HG03039 (cell line): ENCODE measurements at regions not wholly inside any gene's neighbourhood (a gene's known extent, or its start where the extent isn't known, plus 50 kb on each side); places are given as distances from the start of the nearest gene placed in this dataset.

Source experiments
- ATAC-seq: cut with Tn5 transposase; IDR thresholded peaks from one replicate; pipeline ENCODE4 v1.9.1; 2021; ENCODE audit warnings: mild to moderate bottlenecking, moderate library complexity; ENCODE audit not compliant: unreplicated experiment

DNA sequence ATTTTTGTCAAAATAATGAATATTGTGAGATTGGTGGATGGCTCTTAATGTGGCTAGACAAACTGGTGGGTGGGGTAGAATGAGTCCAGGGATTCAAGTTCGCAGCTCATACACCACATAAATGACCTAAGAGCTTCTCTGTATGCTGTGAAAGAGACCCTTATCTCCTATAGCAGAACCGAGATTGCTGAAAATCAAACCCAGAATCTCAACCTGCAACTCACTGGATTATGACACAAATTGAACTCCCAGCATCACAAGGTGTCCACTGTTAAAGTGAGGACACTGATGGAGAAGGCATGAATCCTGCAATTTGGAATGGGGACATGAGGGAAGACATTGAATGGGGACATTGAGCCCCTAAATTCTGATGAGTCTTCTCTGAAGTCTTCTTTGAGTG is 51.3 kb upstream of the CNKSR3 start:
- ATAC-seq: no peak

DNA sequence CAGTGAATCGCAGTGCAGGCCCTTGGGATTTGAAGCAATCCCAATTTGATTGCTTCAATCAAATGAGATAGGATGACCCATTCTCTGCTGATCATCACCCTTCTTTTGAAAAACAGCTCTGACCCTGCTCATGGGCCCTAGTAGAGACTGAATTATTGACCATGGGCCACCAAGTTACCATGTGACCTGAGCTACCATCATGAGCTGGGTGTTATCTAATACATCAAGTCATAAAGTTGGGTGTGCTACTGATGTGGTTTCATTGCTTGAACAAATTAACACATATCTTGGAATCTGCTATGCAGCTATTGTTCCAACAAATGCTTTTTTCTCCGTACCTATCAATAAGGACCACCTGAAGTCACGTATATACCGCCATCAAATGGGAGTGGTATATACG is 54.8 kb upstream of the CNKSR3 start:
- ATAC-seq: no peak

DNA sequence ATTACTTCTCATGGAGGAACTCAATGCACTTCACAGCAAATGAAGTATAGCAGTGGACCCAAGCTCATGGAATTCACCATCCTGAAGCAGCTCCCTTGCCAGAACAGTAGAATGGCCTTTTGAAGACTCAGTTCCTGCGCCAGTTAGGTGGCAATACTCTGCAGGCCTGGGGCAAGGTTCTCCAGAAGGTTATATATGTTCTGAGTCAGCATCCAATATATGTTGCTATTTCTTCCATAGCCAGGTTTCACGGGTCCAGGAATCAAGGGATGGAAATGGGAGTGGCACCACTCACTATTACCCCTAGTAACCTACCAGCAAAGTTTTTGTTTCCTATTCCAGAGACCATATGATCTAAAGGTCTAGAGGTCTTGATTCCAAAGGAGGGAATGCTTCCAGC is 56.4 kb upstream of the CNKSR3 start:
- ATAC-seq: no peak

DNA sequence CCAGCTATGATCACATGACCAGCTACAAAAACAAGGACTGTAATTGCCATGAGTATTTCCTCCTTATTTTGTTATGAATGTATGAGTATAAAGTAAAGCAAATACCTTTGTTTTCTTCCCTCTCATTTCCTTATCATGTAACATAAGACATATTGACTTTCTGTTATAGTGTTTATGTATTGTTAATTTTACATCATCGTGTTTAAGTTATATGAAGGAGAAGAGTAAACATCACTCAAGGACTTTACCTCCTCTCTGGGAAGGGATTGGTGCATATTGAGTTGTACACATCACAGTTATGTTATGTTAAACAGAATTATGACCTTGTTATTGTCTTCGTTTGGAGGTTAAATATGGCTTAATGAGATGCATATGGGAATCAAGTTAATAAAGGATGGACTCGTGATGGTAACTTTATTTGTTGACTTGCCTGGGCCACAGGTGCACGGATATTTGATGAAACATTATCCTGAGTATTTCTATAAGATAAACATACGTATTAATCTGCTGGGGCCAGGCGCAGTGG is 57.3 kb upstream of the CNKSR3 start:
- ATAC-seq: no peak

DNA sequence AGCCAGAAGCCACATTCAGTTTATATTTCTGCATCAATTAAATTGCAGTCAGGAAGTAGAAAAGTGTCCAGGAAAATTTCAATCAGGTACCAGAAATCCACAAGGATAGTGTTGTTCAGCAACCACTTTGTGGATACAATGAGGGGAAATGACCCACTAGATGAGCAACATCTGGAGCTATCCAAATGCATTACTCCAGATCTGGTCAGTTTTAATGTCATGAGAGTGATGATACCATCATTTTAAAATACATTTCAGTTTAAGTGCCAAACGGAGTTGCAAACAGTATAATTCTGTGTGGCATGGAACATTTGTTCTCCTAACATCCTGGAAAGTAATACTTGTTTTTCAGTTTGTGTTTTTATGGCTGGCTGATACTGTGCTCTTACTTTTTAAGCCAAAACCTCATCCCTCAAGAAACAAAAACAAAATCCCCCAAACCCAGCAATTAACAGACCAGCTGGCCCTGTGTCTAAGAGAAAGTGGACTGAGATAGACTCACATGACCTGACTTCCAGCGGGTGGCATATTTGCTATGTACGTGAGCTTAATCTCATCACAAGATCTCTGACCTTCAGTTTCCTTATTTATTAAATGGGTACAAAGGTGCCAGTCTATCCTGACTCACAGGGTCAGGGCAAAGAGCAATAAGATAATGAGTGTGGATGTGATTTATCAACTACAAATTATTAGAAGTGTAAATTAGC is 58.8 kb upstream of the CNKSR3 start:
- no peak for ATAC-seq

DNA sequence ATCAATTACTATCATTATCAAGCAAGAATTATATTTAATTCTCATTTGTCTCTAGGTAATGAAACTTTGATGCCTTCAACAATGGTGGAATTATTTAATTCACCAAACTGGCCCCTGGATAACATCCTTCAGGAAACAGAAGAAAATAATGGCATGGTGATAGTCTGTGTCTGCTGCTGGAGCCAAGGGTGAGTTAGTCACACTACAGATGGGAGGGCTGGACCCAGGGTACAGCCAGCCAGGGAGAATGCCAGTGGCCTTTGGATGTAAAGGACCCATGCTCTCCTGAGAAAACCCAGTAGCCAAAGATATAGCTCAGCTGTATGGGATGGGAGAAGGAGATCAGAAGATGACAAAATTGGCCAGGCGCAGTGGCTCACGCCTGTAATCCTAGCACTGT is 60.0 kb upstream of the CNKSR3 start:
- ATAC-seq: no peak

DNA sequence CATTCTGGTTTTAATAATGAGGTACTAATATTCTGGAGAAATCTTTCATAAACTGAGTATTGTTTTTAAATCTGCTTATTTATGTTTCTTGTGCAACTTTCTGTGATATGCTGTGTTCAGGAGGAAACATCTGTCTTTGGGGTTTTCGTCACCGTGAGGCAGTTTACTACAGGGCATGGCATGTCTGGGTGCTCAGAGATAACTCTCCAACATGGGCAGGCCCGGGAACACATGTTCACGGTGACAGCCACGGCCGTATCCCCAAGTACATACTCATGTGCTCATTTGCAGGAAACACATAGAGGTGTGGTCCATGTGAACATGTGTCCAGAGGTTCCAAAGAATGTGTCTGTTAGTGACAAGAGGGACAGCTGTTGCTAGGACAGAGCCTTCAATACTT is 62.1 kb upstream of the CNKSR3 start:
- no peak for ATAC-seq

DNA sequence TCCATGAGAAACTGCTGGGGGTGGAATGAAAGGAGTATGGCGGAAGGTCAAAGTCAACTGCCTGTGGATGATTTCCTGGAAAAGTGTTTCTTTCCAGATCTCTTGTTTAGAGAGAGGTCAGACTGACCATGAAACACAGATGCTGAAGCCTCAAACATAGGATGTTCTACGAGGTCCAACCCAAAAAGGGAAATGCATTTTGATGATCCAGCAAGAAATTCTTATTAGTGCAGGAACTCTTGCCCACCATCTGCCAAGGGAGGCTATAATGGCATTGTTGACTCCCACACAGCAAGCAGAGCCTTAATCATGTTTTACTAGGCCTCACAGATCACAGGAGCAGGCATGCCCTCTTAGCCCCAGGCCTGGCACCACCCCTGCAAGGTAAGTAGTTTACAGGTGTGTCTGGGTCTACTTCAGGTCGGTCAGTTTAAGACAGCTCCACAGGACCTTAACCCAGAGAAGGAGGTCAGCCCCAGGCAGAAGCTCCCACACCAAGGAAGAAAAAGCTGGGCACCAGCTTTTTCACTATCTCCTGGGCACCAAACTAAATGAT is 67.6 kb upstream of the CNKSR3 start:
- no peak for ATAC-seq

DNA sequence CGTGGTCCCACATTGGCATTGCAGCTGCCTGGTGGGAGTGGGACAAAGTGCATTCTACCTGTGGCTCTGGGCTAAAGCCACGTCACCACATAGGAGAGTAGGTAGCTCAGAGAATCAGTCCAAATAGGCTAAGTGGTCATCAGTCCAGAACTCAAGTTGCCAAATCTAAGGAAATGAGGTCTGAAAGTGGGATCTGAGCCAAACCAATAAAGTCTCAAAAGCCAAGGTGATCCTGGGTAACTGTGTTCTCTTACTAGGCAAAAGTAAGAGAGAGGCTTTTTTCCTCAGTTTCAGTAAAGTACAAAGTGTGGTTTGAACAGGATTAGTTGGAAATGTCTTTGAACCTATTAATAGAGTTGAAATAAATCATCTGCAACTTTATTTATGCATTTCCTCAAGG is 68.6 kb upstream of the CNKSR3 start:
- no peak for ATAC-seq

DNA sequence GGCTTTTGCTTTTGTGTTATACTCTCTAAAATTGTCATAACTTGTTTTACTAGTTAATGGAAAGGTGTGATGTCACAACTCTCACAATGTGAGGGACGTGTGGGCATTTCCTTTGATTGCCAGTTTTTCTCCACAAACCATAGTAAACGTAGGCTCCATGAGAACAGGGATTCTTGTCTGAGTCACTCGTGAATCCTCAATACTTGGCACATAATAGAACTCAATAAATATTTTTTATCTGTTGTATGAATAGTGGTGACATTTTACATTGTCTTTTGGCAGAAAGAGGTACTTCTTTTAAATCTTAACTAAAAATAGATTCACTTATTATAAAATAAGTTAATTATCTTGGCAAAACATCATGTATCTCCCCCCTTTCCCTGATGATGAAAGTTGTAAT is 69.0 kb upstream of the CNKSR3 start:
- no peak for ATAC-seq

DNA sequence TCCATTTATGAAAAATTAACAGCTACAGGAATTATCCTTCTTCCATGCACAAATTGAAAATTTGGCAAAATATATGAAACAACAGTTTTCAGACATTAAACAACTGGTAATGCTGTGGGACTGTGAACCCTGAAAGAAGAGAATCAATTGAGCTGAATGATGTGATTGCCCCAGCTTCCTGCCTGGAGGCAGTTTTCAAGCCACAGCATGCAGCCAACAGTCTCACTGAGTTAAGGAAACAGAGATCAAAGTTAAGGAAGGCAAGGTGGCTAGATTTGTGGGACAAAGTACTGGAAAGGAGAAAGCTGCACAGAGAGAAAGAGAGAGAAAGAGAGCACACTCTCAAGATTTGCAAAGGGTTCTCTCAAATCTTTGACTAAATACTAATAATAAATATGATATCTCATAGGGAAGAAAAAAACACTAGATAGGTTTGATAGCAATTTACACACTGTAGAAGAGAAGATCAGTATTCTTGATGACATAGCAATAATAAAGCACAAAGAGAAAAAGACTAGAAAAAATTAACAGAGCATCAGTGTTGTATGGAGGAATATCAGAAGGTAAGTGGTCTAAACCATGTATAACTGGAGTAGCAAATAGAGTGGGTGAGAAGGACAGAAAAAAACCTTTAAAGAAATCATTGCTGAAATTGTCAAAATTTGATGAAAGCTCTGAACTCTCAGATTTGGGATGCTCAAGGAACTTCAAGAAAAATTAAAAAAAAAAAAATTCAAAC is 70.1 kb upstream of the CNKSR3 start:
- ATAC-seq: no peak

DNA sequence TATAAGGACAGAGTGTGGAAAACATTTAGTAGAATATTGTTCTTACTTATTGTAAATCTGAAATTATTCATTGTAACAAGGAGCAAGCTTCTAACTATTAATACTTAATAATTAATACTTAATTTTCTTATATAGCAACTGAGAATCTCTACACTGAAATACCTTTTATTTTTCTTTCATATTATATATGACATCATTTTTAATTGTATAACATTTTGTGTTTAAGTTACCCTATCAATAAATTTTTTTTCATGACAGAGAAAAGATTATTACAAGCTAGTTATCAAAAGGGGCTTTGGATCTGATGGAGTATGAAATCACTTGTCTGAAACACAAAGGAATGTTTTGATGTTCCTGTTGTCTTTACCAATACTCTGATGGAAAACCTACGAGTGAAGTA is 72.2 kb upstream of the CNKSR3 start:
- no peak for ATAC-seq

DNA sequence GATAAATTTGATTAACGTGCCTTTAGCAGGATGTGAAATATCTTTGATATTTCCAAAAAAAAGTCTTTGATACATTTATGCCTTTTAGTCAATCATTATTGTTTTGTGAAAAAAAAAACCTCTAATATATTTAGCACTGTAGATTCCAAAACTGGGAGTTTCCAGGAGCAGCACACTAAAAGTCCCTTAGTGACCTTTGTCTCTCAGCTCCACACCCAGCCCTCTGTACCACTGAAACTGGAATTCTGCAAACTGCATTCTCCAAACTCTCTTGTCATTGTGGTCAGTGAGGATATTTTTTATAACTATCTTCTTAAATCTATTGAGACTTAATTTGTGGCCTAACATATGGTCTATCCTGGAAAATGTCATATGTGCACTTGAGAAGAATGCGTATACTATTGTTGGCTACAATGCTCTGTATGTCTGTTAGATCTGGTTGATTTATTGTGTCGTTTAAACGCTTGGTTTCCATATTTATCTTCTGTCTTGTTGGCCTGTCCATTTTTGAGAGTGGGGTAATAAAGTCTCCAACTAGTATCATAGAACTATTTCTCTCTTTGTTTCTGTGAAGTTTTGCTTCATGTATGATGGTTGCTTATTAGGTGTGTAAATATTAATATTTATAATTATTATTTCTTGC is 73.2 kb upstream of the CNKSR3 start:
- ATAC-seq: no peak

DNA sequence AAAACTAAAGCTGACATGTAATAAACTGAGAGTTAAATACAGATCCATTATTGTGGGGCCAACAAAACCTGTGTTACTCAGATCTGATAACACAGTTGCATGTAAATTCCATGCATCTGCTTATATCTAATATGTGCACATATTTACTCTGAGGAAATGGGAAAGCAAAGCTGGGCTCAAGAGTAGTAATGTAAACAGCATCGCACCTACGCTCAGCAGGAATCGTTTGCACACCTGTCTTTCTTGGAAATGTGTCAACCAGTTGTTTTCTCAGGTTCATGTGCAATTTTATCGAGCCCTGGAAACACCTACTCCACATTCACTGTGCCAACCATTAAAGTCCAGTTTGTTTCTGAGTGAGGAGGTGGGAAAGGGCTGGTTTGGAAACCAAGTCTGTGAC is 80.3 kb upstream of the CNKSR3 start:
- ATAC-seq: no peak

DNA sequence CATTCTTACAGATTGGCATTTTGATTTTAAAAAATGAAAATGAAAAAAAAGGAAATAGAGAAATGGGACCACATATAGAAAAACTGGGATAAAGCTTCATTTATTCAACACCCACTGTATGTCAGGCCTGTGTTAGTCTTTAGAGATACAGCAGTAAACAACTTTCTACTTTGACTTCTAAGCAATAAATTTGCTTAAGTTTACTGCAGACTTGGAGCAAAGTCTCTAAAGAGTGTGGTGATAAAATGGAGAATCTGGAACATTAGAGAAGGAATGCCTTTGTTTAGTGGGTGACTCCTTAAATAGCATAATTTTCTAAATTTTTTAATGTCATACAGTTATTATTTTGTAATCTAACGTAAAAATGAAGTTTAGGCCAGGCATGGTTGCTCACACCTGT is 80.7 kb upstream of the CNKSR3 start:
- no peak for ATAC-seq

DNA sequence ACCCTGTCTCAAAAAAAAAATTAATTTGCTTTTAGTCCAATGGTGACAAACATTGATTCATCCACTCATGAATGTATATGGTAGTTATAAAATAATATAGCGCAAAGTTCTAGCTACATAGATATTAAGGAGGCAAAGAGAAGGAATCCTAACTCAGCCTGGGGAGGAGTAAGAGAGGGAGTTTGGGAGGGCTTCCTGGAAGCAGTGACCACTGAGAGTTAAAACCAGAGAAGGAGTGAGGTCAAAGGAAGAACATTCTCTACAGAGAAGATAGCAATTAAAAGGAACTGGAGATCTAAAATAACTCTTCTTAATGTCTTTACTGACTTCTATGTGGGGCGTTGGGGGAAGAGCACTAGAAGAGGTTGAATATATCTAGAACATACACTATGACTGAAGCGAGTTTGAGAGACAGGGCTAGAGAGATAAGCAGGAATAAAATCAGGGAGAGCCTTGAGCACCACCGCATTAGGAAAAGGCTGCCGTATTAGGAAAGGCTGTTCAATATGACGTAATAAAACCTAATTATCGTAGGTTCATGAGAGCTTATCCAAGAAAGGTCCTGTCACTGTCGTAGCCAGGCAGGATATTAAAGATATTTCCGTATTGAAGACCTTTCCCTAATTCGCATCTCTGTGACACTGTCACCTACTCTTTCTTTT is 81.8 kb upstream of the CNKSR3 start:
- no peak for ATAC-seq

DNA sequence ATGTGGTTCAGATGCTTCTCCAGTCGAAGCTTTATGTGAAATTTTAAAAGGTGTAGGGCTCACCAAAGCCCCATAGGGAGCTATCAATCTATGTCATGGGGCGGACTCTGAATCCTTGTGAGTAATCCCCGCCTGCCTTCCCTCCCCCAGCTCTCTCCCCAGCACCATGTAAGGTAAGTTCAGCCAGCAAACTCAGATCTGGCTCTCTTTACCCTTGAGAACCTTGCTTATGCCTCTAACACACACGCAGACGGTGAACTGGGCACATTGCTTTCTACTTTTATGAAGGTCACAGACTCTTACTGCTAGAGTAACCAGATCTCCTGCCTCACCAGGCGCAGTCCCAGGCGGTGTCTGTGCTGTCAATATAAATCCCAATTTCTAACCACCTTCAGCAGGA is 82.6 kb upstream of the CNKSR3 start:
- ATAC-seq: no peak

DNA sequence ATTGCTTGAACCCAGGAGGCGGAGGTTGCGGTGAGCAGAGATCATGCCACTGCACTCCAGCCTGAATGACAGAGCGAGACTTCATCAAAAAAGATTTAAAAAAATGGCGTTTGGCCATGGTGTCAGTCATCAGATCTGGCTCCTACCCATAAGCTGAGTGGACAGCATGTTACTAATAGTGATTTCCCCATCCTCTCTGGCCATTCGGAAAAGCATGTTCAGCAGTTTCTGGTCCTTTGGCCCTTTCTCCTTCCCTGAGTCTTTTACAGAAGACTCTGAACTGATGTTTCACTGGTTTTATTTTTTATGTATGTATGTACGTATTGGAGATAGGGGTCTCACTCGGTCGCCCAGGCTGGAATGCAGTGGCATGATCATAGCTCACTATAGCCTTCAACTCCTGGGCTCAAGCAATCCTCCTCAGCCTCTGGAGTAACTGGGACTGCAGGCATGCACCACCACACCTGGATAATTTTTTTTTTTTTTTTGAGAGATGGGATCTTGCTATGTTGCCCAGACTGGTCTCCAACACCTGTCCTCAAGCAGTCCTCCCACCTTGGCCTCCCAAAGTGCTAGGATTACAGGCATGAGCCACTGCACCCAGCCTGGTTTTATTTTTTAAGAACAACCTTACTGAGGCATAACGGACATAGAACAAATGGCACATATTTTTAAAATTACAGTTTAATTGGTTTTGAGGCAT is 84.2 kb upstream of the CNKSR3 start:
- ATAC-seq: no peak

DNA sequence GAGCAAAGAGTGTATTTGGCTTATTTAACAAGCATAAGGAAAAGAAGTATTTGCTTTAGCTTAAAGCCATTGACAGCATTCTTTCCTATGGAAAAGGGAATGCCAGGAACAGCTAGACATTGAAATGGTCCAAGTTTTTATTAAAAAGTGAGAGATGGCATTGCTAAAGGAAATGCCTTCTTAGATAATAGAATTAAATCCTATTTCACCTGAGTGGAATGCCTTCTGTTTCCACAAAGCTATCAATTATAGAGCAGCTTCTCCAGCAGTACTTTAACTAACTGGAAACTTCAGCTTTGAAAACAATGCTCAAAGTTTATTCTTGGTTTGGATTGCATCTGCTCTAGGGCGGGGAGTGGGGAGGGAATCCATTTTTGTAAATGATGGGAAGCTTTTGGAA is 85.1 kb upstream of the CNKSR3 start:
- no peak for ATAC-seq

DNA sequence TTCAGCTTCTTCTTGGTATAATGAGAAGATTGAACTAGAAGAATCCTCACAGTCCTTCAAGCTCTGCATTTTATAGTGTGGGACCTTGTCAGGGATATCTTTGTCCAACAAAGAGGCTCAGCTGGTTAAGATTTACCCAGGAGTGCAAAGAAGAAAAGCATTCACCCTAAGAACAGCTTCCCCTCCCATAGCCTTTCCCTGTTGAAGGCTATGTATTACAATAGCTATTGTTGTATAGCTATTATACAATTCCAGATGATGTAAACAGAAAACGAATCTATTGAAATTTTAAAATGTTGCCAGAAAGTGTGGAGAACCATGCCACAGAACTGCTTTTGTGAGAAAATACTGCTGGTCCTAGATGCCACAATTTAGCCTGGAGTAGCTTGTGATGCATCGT is 85.5 kb upstream of the CNKSR3 start:
- ATAC-seq: no peak

DNA sequence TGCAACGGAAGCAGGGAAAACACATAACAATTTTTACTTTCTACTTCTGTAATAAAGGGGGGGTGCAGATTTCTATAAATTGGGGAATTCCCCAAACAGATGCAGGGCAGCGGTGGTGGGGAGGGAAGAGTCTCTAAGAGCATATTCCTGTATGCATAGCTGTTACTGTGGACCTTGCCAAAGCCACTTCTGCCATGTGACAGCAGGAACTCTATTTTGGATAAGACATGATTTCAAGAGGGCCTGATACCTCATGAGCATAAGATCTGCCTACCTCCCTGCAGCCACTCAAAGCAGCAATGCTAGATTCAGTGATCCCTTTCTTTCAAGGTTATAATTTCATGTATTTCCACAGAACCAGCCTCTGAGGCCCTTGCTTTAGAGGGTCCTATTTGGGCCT is 86.2 kb upstream of the CNKSR3 start:
- ATAC-seq: no peak
